HK-2 (cell line): ENCODE measurements at regions not wholly inside any gene's neighbourhood (a gene's known extent, or its start where the extent isn't known, plus 50 kb on each side); places are given as distances from the start of the nearest gene placed in this dataset.

Experiments used
- DNase-seq: peaks from one replicate; pipeline ENCODE4 v3.0.0-alpha.2; 2018; ENCODE audit not compliant: unreplicated experiment

DNA sequence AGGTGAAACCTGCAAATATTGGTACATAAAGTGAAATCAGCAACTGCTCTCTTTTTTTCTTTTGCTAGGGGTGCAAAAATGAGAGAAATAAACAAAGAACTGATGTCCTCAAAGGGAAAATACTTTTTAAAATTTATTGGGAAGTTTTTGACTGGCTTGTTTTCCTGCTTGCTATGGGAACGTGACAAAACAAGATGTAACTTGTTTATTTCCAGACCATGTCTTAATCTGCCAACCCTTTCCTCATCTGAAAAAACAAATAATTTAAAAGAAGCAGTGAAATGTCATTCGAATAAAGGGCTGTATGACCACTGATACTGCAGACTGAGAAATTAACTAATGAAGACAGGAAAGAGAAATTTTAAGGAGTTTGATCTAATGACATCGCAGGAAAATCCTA is 221.9 kb downstream of the CBLN4 start:
- DNase-seq = no peak

DNA sequence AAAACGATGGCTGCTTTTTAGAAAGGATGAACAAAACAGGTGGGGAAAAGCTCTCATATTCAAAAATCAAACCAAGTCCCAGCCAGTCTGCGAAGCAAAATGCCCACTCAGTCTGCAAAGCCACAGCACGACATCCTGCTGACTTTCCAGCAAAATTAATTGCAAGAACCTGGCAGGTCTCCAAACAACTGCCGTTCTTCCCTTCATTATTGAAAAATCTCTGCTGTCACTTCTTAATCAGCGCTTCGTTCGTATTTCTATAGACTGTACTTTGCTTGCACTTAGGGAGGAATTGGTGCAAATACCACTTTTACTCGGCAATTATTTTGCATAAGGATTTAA is 222.4 kb downstream of the CBLN4 start:
- DNase-seq = no peak

DNA sequence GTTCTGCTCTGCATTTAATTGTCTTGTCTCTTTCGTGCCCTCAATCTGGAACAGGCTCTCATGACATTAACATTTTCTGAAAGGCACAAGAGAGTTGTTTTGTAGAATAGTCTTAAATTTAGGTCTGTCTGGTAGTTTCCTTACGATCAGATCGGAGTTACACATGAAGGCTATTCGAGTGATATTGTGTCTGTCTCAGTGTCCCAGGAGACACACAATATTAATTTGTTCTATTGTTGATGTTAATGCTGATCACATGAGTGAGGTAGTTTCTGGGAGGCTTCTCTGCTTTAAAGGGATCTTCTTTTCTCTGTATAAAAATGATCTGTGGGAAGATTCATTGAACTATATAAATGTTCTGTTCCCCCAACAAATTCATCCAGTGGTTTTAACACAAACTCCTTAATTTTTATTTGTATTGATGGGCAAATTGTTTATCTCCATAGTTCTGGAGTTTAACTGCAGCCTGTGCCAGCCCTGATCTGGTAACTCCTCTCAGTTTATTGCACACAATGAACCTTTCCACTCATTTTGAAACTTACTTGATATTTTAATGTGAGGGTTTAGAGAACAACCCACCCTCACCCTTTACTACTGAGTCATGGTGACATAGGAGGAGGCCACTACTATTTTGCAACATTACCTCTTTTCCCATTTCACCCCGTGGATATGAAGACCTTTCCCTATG is 223.0 kb downstream of the CBLN4 start:
- no peak for DNase-seq

DNA sequence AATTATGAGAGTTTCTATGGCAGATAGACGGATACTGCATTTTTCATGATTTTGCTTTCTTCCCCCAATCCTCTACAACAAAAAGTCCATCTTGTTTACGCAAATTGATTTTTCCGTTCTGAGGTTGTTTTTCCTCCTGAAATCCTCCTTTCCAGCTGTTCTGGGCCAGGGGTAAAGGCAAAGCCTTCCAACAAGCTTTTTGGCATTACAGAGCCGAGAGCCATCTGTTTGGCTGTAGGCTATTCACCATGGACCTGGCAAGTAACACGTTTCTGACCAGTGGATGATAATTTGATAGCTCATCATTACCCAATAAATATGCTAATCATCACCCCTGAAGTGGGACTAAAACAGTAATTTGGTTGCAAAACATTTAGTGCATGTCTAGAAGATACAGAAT is 226.5 kb downstream of the CBLN4 start:
- DNase-seq = no peak

DNA sequence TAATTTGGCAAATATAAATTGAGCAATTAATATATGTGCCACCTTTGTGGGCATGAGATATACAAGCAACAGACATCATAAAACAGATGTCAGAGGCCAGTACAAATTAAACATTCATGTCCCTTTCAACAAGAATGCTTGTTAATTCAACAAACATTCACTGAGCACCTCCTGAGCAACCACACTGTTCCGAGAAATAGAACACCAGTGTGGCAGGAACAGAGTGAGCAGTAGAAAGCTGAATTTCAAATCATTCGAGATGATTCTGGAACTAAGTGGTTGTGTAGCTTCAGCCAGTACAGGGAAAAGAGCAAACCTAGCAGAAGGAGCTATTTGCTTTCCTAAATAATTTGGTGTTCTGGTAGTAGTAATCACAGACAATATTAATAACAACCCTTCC is 227.7 kb downstream of the CBLN4 start:
- DNase-seq = no peak

DNA sequence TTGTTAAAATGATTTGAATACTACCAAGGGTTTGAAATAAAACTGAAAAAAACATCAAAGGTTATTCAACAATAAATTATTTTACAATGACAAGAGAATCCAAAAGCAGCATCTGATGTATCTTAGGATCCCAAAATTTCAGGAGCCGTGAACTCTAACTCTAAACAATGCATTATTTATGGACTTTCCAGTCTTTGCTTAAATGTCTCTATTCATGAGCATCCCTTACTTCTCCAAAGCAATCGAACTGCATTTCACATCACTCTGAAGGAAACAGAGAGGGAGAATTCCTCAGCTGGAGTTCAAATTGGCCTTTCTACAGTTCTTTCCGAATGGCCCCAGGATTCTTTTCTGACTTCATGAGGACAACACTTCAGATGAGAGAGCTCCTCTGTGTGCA is 229.1 kb downstream of the CBLN4 start:
- DNase-seq = no peak

DNA sequence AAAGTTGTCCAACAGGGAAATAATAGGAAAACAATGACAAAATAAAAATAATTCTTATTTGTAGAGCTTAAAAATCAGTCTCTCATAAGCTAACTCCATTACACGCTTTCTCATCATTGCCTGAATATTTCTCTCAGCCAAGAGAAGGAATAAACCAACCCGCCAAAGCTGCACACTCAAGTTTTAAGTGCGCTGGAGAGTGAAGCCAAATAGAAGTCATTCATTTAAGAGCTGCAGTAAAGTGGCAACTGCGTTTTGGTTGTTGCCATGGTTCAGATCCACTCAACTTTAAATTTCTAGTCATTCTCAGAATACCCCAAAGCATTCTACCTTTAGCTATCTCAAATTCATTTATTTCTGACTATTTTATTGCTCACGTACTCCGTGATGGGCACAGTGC is 230.7 kb downstream of the CBLN4 start:
- DNase-seq = no peak

DNA sequence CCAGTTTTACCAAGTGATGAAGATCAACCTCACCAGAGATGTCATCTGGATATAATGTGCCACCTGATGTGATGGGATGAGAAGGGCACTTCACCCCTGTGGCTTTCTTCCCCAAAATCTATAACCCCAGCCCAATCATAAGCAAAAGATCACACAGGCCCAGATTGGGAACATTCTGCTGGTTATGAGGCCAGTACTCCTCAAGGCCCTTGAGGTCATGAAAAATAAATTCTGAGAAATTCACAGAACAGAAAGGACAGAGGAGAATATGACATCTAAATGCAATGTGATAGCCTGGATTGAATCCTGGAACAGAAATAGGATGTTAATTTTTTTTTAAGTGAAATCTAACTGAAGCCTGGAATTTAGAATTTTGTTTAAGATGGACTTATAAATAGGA is 243.5 kb downstream of the CBLN4 start:
- no peak for DNase-seq

DNA sequence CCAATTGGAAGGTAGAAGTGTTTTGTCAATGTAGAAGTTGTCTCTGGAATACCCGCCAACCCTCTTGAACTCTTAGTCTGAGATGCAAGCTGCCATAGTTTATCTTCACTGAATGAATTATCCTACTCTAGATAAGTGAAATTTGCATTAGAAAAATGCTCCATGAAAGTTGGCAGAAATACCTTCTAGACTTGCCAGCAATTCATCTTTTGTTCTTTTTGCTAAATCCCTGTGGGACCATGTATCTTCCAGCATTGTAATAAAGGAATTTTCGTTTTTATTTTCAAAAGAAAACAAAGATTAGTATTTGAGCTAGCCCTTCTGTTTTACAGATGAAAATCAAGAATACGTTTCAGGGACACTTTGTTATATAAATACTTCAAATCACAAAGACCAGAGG is 244.2 kb downstream of the CBLN4 start:
- no peak for DNase-seq

DNA sequence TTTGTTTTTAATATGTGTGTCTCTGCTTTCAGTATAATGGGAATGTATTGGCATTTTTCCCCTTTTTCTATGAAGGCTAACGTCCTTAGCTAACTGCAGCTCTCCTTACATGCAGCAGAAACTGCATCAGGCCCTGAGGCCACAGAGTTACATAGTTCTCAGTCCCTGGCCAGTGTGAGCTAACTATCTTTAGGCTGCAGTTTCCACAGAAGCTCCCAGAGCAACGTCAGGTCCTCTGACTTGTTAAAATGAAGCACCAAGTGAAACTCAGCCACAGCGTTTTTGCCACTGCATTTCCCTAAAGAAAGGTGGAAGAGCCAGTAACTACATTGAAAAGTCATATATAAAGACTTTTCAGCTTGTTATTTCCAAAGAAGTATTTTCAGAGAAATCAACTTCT is 244.7 kb downstream of the CBLN4 start:
- DNase-seq = no peak

DNA sequence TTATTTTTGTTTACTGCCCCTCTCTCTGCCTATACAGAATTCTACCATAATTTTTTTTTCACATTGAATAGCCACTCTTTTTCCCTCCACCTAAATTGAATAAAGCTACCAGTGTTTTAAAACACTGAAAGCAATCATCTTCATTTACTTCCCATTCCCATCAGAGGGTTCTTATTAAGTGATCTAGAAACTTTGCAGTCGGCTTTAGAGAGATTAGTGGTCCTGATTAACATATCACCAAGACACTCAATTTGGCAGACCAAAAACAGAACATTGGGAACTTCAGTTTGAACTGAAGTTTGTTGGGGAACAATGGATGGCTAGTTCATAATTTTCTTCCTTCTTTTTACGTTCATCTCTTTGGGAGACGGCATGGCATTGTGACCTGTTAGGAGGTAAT is 249.5 kb downstream of the CBLN4 start:
- no peak for DNase-seq

DNA sequence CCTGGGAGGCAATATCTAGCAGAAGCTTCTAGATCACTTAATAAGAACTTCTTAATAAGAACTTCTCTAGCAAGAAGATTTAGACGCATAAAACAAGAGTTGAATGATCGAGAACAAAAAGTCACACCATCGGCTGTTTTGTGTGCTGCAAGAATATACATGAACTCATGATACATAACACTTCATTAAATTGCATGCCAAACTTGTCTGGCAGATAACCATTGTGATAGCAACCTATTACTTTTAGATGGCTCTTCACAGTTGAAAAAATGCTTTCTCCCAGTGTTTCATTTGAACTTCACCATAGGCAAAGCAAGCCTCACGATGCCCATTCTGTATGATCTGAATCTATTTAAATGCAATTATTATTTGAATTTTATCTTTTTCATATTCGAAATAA is 249.9 kb downstream of the CBLN4 start:
- DNase-seq = no peak

DNA sequence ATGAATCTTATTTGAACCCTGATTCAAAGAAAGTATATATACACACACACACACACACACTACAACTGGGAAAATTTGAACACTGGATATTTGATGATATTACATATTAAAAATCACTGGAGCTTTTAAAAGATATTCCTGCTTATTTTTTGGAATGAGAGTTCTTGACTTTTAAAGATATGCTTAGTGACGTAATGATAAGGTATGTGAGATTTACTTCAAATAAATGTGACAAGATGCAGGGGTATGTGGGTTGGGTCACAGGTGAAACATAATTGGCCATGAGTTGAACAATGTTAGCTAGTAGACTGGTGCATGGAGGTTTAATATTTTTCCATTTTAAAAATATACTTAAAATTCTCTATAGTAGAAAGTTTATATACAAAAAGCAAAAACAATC is 258.6 kb downstream of the CBLN4 start:
- no peak for DNase-seq

DNA sequence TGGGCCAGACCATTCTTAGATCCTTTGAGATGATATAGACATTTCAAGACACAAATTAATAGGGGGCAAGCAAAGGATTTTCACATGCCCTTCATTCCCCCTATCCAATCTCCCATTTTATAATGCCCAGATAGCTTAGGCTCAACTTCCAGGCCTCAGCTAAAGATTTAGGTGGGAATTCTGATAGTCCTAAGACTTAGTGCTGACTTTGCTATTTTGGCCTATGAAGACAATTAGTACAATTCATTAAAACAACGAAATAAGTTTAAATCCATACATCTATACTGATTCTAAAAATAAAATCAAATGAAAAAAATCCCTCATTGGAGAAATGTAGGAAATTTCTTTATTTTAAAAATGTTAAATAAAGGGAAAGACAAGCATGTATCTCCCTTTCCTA is 259.5 kb downstream of the CBLN4 start:
- DNase-seq = no peak

DNA sequence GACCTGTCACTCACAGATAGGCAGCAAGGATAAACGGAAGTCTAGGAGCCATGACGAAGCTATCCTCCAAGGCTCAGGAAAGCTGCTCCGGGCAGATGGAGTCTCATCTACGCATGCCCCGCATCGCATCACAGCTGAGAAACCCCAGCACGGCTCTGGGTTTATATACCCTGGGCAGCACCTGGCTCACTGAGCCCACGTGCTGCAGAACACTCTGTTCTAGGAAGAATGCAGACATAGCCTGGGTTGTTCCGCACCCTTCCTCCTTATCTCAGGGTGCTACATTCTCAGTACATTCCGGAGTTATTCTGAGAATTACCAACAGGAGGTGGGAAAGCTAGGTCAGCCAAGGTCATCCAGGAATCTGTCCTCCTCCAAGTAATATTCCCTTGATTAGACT is 260.4 kb downstream of the CBLN4 start:
- no peak for DNase-seq

DNA sequence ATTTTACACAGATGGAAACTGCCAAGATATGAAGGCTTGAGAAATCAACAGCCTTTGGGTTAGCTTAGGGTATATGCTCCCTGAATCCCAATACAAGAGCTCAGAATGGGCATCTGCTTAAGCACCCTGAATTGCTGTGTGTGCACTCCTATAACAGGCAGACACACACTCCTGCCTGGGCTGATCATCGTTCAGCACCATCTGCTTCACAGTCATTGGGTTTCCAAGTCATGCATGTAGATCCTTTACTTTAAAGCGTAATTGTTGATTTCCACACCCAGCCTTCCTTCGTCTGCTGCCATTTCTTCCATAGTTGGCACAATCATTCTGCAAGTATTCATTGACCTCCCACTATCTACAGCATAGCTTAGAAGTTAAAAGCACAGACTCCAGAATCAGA is 263.5 kb downstream of the CBLN4 start:
- DNase-seq = no peak

DNA sequence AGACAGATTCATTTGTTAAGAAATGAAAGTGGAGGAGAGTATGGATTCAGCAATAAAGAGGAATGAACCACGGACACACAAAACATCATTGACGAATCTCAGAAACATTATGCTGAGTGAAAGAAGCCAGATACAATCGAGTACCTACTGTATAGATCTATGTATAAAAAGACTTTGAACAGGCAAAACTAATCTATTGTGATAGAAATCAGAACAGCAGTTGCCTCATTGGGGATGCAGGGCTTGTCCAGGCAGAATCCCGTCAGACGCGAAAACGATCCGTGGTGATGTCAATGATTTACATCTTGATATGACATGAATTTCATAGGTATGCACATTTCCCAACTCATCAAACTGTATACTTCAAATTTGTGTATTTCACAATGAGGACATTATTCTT is 265.2 kb downstream of the CBLN4 start:
- DNase-seq = no peak

DNA sequence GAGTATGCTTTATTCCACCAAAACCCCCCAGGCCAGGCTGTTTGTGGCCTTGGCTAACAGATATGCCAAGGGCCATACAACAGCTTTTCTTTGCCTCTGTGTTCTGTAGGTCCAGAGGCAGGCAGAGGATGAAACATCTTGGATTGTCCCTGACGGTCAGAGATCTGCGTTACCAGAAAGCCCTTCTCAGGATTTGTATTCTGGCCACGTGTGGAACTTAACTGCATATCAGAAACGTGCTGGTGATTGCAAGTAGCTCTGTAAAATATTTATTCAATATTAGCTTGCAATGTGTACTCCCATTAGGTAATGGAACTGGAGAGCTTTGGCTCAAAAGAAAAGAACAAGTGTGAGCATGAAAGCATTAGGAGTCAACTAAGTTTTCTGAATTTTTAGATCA is 275.0 kb downstream of the CBLN4 start:
- no peak for DNase-seq

DNA sequence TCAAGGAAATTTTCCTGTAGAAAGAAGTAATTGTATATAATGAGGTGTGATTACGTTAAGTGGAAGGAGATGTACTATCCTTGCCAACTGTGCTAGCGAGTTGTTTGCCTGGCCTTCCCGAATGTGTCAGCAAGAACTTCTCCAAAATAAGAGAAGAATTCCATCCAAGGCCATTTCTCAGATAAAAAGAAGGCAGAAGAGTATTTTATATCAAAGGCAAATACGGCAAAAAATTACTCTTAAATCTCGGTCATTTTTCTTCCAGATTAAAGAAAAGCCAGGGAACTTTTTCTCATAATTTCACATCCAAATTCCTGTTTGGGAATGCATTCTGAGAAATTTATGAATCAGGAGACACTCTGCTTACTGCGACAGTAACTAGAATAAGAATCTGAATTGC is 290.6 kb downstream of the CBLN4 start:
- DNase-seq = no peak

DNA sequence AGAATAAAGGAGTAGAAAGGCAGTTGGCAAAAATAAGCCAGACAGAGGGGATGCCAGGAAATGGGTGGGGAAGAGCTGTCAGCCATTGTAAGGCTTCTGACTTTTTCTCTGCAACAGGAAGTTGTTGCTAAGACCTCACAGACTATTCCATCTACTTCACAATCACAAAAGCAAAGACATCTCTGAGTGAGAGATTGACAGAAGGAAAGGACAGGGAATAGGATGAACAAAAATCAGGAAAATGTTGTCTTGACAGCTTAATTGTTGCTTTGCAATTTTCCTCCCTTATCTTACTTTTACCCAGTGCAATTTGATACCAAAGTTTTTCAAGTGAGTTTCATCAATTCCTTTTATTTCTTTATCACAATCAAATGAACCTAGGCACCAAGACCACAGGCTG is 291.2 kb downstream of the CBLN4 start:
- no peak for DNase-seq

DNA sequence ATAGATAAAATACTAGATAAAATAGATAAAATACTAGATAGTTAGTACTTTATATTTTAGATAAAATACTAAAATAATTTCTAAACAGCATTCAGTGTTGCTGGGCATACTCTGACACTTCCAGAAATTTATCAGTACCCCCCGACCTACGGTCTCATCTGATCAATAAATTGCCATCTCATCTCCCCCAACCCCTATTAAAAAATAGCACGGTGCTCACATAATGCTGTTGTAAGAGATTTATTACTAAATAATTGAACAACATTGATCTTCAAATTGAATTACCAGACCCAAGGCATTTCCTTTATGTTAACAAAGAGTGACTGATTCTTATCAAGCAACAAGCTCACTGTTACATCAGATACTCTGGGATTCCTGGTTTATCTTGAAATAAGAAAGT is 300.9 kb downstream of the CBLN4 start:
- DNase-seq = no peak

DNA sequence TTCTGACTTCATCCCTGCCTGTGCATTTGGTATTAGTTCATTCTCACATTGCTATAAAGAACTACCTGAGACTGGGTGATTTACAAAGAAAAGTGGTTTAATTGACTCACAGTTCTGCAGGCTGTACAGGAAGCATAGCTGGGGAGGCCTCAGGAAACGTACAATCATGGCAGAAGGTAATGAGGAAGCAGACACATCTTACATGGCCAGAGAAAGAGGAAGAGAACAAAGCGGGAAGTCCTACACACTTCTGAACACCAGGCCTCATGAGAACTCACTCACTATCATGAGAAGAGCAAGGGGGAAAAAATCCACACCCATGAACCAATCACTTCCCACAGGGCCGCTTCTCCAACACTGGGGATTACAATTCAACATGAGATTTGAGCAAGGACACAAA is 303.9 kb downstream of the CBLN4 start:
- no peak for DNase-seq

DNA sequence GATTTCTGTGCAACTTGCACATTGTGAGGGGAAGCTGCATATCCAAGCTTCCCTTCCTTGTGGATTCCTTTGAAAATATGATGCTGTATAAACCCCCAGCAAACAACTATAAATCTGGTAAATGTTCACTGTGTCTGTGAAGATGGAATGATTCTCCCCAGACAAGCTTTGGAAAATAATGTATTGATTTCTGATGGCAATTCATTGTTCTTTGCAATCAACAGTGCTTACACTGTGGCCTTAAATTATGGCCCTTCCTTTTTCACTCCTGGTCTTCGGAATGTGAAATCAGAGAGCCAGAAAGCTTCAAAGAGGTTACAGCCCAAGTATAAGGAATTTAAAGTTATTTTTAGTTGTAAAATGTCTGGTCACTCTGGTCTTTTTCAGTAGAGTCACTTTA is 308.8 kb downstream of the CBLN4 start:
- no peak for DNase-seq

DNA sequence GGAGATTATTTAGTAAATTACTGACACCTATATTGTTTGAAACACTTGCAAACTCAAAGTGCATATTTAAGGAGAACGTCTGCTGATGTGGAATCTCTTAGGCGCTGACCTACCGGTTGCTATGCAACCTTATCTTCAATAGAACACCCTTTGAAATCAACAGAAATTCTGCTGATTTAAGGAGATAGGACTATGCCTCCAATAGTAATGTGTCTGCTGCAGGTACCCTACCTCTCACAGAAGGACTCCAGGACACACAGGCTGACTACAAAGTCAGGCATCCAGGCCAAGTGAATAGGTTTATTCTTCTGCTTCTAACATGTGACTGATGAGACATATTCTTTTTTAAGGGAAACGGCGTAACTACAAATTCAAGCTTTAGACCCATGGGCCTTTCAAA is 311.7 kb downstream of the CBLN4 start:
- no peak for DNase-seq

DNA sequence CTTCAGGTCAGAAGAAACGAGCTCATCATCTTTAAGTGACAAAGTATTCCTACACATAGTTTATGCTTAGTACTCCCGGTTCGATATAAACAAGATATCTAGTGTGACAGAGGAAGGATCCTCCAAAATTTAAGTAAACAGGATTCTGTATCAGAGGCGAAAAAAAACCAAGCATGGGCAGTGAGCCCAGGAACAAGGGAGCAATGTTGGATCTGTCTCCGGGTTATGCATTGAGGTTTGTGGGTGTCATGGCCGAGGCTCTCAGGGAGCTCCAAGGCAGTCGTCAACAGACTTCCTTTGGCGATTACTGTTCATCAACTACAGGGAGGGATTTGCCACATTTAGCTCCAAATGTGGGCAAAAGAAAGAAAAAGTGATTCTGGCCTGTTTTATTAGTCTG is 319.5 kb downstream of the CBLN4 start:
- DNase-seq = no peak
